ENCODE measurements at regions not wholly inside any gene's neighbourhood (a gene's known extent, or its start where the extent isn't known, plus 50 kb on each side); places are given as distances from the start of the nearest gene placed in this dataset.
A peak's percentile ranks its signal among the peaks of the same experiment; 100 is the strongest.
"Not testable (repeated sequence)": the region's sequence is repeated elsewhere in the genome, so short reads cannot be mapped to it uniquely, and the experiment has no call there.

DNA sequence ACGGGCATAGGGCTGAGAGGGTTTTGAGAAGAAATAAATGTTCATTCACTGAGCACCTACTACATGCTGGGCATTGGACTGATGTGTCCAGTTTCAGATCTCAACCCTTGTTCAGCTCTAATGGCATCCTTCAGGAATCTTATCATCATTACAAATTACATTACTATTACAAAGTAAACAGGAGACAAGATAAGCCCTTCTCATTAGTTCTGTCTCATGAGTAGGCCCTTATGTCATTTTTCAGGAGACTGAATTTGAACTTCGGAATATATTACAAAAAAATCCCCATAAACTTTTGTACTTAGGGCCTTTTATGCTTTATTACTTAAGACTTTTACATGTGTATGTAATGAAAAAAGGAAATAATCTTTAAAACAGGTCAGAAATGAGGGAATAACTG is 289.7 kb downstream of the BAMBI start:
- DNase-seq: no peak

DNA sequence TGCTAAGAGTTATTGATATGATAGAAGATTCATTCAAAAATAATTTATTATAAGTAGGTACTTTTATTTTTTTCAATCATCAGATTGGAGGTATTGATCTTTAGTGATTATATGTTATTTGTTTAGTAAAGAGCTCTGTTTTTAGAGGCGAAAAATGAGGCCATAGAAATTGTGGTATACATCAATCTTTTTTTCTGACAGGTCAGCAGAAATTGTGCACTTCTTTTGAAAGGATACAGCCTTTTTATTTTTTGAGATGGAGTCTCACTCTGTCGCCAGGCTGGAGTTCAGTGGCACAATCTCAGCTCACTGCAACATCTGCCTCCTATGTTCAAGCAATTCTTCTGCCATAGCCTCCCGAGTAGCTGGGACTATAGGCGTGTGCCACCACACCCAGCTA is 292.1 kb downstream of the BAMBI start:
- no peak for DNase-seq

DNA sequence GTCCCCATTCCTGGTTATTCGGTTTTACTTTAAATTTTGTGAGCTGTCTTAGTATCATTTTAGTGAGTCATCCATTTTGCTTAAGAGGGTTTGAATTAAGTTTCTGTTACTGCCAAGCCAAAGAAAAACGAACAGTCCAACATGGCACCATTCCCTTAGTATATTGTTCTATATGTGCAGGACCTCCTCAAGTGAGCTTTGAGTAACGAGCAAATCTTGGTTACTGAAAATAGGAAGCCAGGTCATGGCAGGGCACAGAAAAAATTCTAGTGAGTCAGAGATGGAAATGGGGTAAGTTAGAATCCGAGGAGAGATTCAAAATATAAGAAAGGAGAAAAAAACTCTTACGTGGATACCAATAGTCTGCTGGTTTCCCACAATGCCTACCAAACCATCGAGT is 292.9 kb downstream of the BAMBI start:
- DNase-seq: no peak

DNA sequence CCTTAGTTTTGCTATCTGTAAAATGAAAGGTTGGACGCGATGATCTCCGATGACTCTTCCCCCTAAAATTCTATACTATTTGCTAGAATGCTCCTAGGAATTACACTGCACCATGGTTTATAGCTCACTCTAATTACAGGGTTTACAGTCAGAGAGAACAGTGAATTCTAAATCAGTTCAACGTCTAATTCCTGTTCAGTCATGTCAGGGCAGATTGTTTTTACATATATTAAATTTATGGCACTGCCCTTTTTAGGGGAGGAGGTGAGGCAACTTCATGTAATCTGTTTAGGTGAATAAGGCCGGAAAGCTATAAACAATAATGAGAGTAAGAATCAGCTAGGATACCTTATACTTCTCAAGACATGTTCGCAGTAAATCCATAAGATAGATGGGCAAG is 293.9 kb downstream of the BAMBI start:
- no peak for DNase-seq

GRCh38 chr10:28971764-28972163 is 294.4 kb downstream of the BAMBI start:
- no peak for DNase-seq

- DNase-seq: no peak
Observed at GRCh38 chr10:28973309-28973972, 296.1 kb downstream of the BAMBI start.

DNA sequence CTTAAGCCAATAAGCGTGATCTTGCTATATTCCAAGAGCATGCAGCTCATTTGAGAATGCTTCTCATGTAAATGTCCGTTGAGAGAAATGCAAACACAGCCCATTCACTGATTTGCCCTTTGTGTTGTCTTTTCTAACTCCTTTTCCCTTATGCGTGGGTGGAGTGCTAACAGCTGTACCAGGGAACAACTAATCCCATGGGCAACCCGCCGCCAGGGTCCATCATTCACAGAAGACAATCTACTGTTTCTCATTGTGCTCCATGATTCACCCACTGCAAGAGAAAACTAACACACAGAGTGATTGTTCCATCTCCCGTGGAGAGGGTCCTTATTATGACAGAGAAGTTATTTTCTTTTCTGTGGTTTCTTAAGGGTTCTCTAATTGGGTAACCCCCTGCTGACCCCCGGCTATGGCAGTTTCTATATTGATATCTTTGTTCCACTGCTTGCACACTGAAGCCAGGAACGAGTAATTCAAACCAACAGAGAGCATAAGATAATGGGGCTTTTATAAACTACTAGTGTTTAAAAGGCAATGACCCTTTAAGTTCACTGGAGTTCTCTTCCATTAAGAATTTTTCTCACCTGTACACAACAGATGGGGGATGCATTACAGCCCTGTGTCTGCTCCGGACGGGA is 298.7 kb downstream of the BAMBI start:
- DNase-seq: no peak

DNA sequence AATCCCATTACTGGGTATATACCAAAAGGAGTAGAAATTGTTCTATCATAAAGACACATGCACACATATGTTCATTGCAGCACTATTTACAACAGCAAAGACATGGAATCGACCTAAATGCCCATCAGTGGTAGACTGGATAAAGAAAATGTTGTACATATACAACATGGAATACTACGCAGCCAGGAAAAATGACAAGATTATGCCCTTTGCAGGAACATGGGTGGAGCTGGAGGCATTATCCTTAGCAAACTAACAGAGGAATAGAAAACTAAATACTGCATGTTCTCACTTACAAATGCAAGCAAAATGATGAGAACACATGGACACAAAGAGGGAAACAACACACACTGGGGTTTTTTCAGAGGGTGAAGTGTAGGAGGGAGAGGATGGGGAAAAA is 300.2 kb downstream of the BAMBI start:
- no peak for DNase-seq

GRCh38 chr10:28980264-28980663 is 302.9 kb downstream of the BAMBI start:
- no peak for DNase-seq

GRCh38 chr10:28981007-28981406 is 303.7 kb downstream of the BAMBI start:
- peak in 1 of 3 donors; percentile 18 for DNase-seq

DNA sequence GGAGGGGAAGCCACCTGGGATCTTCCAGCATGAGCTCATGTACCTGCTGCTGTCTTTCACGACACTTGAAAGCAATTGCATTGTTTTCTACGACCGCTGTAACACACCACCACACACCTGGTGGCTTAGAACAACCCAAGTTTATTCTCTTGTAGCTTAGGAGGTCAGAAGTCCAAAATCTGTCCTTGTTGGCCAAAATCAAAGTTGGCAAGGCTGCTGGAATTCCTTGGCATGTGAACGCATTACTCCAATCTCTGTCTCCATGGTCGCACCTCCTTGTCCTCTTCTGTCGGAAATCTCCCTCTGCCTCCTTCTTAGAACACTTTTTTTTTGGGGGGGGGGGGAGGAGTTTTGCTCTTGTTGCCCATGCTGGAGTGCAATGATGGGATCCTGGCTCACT is 305.7 kb downstream of the BAMBI start:
- no peak for DNase-seq

- DNase-seq: peak in 1 of 3 donors; percentile 2
Observed at GRCh38 chr10:28983799-28984198, 305.1 kb upstream of the LYZL1 start.

- DNase-seq: peak; percentile 74 to 84 (median 81)
Observed at GRCh38 chr10:28984431-28984830, 304.4 kb upstream of the LYZL1 start.

DNA sequence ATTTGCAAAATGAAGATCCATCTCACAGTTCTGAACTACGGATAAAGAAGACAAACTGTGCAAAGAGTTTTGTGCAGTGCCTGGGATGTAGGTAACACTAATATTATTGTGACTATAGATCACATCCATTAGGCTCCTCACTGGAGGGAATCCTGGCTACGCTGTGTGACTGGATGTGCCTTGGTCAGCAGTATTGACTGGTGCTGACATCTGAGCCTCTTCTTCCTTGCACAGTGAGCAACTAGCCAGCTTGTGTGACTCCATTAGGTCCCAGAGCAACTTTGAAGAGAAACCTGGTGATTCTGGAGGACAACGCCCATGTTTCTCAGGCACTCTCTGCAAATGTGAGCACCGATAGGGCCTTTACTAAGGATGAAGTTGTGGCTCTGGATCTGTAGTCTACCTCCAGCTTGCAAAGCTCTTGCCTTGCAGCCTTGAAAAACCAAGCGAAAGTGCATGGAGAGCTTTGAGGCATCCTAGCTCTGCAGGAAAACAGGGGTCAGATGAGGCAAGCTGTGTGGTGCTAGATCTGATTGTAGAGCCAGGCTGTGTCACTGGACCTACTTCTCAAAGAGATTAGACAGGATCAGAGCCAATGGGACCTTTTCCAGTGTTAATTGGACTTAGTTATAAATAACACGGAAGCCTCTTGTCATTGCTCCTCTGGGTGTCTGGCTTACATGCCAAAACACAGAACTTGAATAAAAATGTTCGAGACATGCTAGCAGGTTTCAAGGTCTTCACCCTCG is 303.6 kb upstream of the LYZL1 start:
- no peak for DNase-seq

GRCh38 chr10:28986117-28986792 is 302.6 kb upstream of the LYZL1 start:
- peak; percentile 37 to 62 (median 57) for DNase-seq

GRCh38 chr10:28986856-28987255 is 302.0 kb upstream of the LYZL1 start:
- DNase-seq: no peak

DNA sequence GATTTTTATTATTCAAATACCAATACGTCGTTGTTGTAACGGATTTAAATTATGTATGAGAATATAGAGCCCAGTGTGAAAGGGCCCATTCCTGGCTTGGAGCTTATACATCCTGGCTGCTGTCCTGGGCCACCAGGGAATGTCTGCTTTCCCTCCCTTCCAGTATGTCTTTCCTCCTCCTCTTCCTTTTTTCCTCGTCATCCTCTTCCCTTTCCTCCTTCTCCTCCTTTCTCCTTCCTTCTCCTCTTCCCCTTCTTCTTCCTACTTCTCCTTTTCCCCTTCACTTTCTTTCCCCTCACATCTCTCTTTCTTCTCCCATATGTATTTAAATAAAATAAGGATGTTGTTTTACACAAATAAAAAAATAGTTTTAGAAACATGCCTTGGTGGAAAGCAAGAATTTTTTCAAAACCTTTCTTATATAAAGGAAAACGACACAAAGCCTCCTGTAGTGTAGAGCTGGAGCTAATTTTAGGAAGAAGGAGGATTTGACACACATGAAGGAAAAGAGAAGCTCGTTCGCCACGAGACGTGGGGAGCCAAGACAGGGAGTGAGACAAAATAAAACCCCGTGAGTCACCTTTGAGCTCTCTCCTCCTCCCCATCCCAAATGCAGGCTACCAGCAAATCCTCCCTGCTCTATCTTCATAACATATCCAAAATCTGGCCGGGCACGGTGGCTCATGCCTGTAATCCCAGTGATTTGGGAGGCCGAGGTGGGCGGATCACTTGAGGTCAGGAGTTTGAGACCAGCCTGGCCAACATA is 301.1 kb upstream of the LYZL1 start:
- DNase-seq: no peak

GRCh38 chr10:28988980-28989379 is 299.9 kb upstream of the LYZL1 start:
- DNase-seq: no peak

- DNase-seq: peak; percentile 42 to 68 (median 62)
Observed at GRCh38 chr10:28991333-28992270, 297.3 kb upstream of the LYZL1 start.

GRCh38 chr10:28993056-28993455 is 295.8 kb upstream of the LYZL1 start:
- DNase-seq: no peak

- DNase-seq: no peak
Observed at GRCh38 chr10:28993861-28994260, 295.0 kb upstream of the LYZL1 start.

- DNase-seq: not testable (repeated sequence)
Observed at GRCh38 chr10:28994802-28995201, 294.1 kb upstream of the LYZL1 start.

Measured in suppressor macrophage treated with lipopolysaccharide for 1 hour (primary cell).